ENCODE measurements at regions not wholly inside any gene's neighbourhood (a gene's known extent, or its start where the extent isn't known, plus 50 kb on each side); places are given as distances from the start of the nearest gene placed in this dataset.

DNA sequence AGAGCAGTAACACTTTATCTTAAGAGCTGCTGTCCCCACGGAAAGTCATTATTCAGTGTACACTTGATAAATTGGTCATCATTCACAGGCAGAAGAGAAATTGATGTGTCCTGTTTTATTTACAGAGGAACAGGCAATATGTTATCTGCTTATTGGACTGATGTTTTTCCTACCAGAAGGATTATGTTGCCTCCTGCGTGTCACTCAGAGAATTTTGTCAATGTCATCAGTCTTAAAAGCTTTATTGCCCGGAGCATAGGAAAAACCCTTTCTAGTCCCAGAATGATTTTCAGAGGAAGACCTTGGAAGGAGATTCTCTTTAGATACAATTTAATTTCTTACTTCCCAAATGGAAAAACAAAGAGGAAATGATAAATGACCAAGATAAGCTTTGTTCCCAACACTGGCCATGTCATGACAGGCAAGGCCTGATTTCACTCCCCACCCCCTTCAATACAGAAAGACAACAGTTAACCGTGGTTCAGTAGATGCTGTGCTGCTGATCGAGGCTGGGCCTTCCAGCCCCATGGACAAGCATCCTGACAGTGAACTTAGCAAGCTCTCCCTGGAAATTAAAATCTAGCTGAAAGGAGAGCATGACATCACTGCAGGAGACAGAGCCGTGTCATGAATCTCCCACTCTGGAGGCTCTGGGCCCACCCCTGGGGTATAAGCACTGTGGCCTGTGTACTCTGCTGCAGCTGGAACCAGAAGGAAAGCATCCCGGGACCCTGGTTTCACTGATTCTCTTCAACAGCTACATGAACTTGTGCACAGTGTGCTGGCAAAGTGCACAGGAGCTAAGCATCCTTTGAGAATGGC lies 118.8 kb upstream of the LYZL2 start:
- Histone ChIP-seq H3K27ac (ENCODE audit: low read depth, low read length) (no peak overlapping the region), H3K9me3 (ENCODE audit: control insufficient read depth, insufficient read depth, low read length) (no peaks in the 10 kb centered on the region; the same call in 1 of the 2 replicates), H3K4me3 (ENCODE audit: low read depth, low read length) (no peak overlapping the region), H3K27me3 (ENCODE audit: control insufficient read depth, insufficient read depth, low read length) (no peaks in the 10 kb centered on the region)
- TF ChIP-seq, protein P1, sequence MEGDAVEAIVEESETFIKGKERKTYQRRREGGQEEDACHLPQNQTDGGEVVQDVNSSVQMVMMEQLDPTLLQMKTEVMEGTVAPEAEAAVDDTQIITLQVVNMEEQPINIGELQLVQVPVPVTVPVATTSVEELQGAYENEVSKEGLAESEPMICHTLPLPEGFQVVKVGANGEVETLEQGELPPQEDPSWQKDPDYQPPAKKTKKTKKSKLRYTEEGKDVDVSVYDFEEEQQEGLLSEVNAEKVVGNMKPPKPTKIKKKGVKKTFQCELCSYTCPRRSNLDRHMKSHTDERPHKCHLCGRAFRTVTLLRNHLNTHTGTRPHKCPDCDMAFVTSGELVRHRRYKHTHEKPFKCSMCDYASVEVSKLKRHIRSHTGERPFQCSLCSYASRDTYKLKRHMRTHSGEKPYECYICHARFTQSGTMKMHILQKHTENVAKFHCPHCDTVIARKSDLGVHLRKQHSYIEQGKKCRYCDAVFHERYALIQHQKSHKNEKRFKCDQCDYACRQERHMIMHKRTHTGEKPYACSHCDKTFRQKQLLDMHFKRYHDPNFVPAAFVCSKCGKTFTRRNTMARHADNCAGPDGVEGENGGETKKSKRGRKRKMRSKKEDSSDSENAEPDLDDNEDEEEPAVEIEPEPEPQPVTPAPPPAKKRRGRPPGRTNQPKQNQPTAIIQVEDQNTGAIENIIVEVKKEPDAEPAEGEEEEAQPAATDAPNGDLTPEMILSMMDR (IDR thresholded peaks at IDR 0.05; ENCODE audit: low read depth, low read length): no peak
- CTCF ChIA-PET: interaction anchor here (0.7 kb wide), 1 partner anchor 35 kb away, joined by 4 read pairs; no protein-coding TSS in a partner anchor
- POLR2A ChIA-PET: no interaction called here
- DNase-seq (ENCODE audit: low read depth, low spot score): no peak

DNA sequence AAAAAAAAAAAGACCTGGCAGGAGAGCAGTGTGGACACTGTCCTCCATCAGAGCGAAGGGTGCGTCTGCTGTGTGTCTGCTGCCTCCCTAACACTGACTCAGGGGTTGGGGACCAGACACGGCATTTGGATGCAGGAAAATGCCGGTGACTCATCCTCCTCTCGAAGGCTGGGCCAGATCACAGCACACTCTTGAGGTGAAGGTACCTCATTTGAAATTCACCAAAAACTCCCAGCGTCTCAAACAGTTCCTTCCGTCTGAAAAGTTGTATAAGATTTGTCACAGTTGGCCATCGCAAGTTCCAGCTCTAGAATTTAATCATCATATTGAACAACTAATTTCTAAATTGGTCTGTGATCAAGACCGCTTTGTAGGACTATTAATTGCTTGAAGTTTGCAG lies 118.1 kb upstream of the LYZL2 start:
- Histone ChIP-seq H3K9me3 (ENCODE audit: control insufficient read depth, insufficient read depth, low read length) (no peaks in the 10 kb centered on the region; the same call in 1 of the 2 replicates), H3K4me3 (ENCODE audit: low read depth, low read length) (no peak overlapping the region), H3K27ac (ENCODE audit: low read depth, low read length) (no peak overlapping the region), H3K27me3 (ENCODE audit: control insufficient read depth, insufficient read depth, low read length) (no peaks in the 10 kb centered on the region)
- TF ChIP-seq, protein P1 (IDR thresholded peaks at IDR 0.05; ENCODE audit: low read depth, low read length): no peak
- DNase-seq (ENCODE audit: low read depth, low spot score): peak; percentile 15
- CTCF ChIA-PET: no interaction called here
- POLR2A ChIA-PET: no interaction called here

DNA sequence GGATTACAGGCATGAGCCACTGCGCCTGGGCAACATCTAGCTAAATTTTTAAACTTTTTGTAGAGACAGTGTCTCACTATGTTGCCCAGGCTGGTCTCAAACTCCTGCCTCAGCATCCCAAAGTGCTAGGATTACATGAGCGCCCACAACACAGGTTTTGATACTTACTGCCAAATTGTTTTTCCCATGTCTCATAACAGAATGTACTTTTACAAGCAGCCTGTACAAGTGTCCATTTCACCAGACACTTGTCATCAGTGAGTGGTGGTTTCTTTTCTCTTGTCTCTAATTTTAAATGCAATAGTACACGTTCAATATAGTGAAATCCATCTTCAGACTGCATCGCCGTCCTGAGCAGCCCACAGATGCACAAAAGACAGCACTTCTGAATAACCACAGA lies 116.4 kb upstream of the LYZL2 start:
- CTCF ChIA-PET: no interaction called here
- TF ChIP-seq, protein P1 (IDR thresholded peaks at IDR 0.05; ENCODE audit: low read depth, low read length): no peak

DNA sequence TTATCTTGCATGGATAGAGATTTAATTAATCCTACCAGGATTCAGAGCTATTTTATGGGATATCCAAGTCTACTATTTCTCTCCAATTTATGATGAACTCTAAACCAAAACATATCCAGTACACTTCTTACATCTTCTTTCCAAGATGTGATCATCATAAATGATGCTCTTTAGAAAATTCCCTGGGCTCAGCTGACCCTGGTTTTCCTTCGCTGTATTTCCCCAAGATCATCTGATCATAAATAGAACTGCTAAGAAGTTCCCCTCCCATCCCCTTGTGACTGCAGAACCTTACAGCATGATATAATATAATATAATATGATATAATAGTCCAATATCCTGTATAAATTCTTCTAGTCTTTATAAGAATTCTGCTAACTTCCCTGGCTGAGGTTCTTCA lies 114.6 kb upstream of the LYZL2 start:
- CTCF ChIA-PET: no interaction called here
- POLR2A ChIA-PET: no interaction called here
- TF ChIP-seq, protein P1 (IDR thresholded peaks at IDR 0.05; ENCODE audit: low read depth, low read length): no peak
- Histone ChIP-seq H3K27me3 (ENCODE audit: control insufficient read depth, insufficient read depth, low read length) (no peaks in the 10 kb centered on the region), H3K4me3 (ENCODE audit: low read depth, low read length) (no peak overlapping the region), H3K9me3 (ENCODE audit: control insufficient read depth, insufficient read depth, low read length) (no peaks in the 10 kb centered on the region; the same call in 1 of the 2 replicates), H3K27ac (ENCODE audit: low read depth, low read length) (peak overlapping the region; percentile 47)
- DNase-seq (ENCODE audit: low read depth, low spot score): no peak

More for the DNA sequence above, 116.4 kb upstream of the LYZL2 start:
- Histone ChIP-seq H3K9me3 (ENCODE audit: control insufficient read depth, insufficient read depth, low read length) (no peaks in the 10 kb centered on the region; the same call in 1 of the 2 replicates), H3K27me3 (ENCODE audit: control insufficient read depth, insufficient read depth, low read length) (no peaks in the 10 kb centered on the region), H3K4me3 (ENCODE audit: low read depth, low read length) (no peak overlapping the region), H3K27ac (ENCODE audit: low read depth, low read length) (no peak overlapping the region)
- no peak for DNase-seq (ENCODE audit: low read depth, low spot score)
- POLR2A ChIA-PET: no interaction called here

DNA sequence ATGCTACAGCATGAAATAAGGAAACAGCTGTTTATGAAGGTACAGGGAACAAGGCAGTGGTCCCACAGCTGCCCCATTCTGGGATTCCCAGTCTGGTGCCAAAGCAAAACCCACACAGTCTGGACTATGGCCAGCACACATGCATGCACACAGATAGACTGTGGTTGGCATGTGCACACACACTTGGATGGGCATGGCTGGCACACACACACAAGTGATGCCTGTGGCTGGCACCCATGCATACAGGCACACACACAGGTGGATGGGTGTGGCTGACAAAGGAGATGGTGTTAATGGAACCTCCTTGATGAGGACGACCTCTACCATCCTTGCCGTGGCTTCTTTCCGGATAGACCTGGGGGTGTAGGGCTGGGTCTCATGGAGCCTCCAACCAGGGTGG lies 114.0 kb upstream of the LYZL2 start:
- CTCF ChIA-PET: no interaction called here
- Histone ChIP-seq H3K27ac (ENCODE audit: low read depth, low read length) (peak overlapping the region; percentile 47), H3K4me3 (ENCODE audit: low read depth, low read length) (no peak overlapping the region), H3K27me3 (ENCODE audit: control insufficient read depth, insufficient read depth, low read length) (no peaks in the 10 kb centered on the region), H3K9me3 (ENCODE audit: control insufficient read depth, insufficient read depth, low read length) (no peaks in the 10 kb centered on the region; the same call in 1 of the 2 replicates)
- TF ChIP-seq, protein P1 (IDR thresholded peaks at IDR 0.05; ENCODE audit: low read depth, low read length): no peak
- POLR2A ChIA-PET: no interaction called here
- DNase-seq (ENCODE audit: low read depth, low spot score): no peak

Data from AG04450 (cell line).